COR-L47 (cell line): ENCODE measurements at regions not wholly inside any gene's neighbourhood (a gene's known extent, or its start where the extent isn't known, plus 50 kb on each side); places are given as distances from the start of the nearest gene placed in this dataset.
"Not testable (repeated sequence)": the region's sequence is repeated elsewhere in the genome, so short reads cannot be mapped to it uniquely, and the experiment has no call there.

Source experiments
- DNase-seq: peaks from one replicate; lab custom pipeline; 2025; lab: John Stamatoyannopoulos, UW

DNA sequence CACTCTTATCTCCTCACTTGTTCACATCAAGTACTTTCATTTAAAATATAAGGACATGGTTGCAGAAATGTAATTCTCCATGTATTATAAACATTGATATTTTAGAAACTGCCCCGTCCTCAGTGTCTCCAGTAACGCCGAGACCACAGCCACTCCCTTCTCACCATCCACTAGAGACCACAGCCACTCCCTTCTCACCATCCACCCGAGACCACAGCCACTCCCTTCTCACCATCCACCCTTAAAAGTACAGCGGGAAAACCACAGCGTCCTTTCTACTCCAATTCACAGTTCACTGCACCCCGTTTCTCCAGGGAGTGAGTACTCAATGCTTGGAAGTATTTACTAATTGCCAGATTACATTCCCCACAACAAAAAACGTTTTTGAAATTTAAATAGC is 1452.2 kb upstream of the ACVR2A start:
- DNase-seq: no peak

- DNase-seq: no peak
These were observed 1452.6 kb upstream of the ACVR2A start for GRCh38 chr2:146392186-146392585.

DNA sequence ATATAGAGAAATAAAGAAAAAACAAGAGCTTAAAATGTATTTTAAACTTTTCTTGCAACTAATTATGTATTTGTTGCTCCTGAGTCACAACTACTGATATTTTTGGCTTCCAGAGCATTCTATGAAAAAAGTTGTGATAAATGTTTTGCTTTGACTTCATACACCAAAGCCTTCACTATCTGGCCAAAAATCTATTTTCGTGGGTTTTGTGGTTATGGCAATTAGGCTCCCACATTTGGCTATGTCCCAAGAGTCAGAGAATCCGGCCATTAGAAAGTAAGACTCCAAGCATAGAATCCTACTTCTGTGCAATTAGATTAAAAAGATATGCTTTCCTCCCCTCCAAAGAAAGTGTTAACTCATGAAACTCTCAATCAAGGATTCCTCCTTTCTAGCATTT is 1456.1 kb upstream of the ACVR2A start:
- no peak for DNase-seq

DNA sequence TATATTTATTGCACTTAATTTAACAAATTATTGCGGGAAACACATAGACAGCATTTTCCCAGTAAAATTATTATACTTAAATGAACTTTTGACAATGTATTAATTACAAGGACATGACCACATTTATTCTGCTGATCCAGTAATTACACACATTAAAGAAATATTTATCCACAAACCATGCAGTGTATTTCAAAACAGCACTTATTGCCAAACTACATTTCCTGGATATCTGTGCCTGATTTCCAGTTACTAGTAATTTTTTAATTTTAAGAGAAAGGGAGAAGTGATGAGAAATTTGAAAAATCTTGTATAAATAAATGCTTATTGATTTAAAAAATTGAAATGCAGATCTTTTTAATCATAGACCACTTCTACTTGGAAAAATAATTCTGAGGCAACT is 1458.7 kb upstream of the ACVR2A start:
- DNase-seq: no peak

- no peak for DNase-seq
These were observed 1459.8 kb upstream of the ACVR2A start for GRCh38 chr2:146385031-146385430.

DNA sequence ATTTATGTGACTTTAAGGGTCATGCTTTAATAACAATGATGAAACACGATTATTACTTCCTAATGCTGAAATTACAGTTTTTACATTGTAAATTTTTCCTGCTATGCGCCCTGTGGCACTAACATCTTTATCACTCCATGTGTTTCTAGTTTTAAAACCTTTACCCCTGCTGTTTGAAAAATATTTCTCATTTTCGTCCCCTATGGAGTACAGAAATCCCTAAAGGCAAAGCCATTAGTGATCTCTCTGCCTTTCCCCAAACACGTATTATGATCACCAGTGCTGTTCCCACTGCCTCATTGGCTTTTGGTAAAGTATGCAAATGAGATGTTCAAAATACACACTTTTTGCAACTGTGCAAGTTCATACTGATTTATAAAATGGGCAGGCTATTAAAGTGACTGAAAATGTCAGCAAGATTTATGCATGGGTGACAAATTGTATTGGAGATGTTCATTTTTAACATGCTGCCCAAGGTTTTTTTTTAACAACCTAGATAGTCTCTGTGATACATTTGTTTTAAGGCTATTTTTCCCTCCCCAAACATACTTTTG is 1468.2 kb upstream of the ACVR2A start:
- no peak for DNase-seq

GRCh38 chr2:146374505-146374904 is 1470.3 kb upstream of the ACVR2A start:
- no peak for DNase-seq

DNA sequence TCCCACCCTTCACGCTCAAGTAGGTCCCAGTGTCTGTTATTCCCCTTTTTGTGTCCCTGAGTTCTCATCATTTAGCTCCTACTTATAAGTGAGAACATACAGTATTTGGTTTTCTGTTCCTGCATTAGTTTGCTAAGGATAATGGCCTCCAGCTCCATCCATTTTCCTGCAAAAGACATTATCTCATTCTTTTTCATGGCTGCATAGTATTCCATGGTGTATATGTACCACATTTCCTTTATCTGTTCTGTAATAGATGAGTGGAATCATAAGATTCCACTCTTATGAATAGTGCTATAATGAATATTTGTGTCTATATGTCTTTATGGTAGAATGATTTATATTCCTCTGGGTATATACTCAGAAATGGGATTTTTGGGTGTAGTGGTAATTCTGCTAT is 1473.5 kb upstream of the ACVR2A start:
- DNase-seq: not testable (repeated sequence)

GRCh38 chr2:146370826-146371225 is 1474.0 kb upstream of the ACVR2A start:
- DNase-seq: no peak

DNA sequence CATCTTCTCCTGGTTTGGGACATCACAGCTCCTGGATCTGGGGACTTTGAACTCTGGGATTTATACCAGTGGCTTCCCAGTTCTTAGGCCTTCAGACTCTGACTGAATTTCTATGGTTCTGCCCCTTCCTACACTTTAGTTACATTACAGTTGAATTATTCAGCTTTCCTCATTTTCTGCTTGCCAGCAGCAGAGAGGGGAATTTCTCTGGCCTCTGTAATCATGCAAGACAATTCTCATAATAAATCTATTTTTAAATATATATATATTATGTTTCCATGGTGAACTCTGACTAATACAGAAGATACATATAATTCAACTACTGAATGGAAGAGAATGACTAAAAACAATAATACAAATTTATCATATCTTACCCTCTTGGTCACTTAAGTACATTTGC is 1478.6 kb upstream of the ACVR2A start:
- DNase-seq: no peak

DNA sequence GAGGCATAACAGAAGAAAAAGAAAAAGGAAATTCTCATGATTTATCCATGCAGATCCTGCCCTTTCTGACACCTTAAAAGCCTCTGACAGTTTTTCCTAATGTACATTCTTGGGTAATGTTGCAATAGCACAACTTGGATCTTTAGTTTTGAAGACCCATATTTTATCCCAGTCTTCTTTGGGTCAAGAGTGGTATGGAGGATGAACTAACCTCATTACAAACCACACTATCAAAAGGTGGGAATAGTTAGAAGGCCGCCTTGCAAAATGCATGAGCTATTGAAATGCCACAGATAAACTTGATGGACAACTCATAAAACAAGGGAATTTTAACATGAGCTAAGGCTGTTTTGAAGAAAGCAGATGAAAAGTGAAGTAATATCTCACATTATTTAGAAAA is 1479.8 kb upstream of the ACVR2A start:
- no peak for DNase-seq

- no peak for DNase-seq
These were observed 1481.1 kb upstream of the ACVR2A start for GRCh38 chr2:146363731-146364130.

GRCh38 chr2:146351689-146352088 is 1493.1 kb upstream of the ACVR2A start:
- DNase-seq: no peak

DNA sequence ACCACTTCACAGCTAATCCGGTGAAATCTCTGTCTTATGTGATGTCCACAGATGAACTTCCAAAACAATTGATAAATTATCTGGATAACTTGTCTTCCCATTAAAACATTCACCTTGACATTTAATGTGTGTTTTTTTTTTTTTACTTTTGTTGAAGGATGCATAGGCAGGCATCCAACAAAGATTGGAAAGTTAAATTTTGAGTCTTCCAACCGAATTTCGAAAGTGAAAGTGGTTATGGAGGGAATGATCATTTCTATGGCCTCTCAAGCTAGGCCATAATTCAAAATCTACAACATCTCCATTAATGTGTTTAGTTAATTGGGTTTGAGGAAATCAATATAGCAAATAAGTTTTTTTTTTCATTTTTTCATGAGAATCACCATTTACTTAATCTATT is 1495.5 kb upstream of the ACVR2A start:
- DNase-seq: no peak

- no peak for DNase-seq
These were observed 1519.9 kb upstream of the ACVR2A start for GRCh38 chr2:146324951-146325350.

- DNase-seq: no peak
These were observed 1521.3 kb upstream of the ACVR2A start for GRCh38 chr2:146323564-146323963.

DNA sequence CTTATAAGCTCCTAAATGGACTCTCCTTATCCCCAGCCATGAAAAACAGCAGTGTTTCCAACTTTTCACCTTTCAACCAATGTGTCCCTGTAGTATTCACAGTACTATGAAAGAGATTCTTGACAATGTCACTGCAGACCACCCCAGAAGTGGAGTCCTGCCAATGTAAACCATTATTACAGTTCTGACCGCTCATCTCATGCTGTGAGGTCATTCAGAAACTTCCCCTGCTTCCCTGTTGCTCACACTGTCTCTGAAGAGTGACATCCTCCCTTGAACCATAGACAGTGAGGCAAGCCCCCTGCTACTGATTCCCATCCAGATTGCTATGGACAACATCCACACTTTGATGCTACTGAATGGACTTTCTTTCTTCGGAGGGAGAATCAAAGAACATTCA is 1523.7 kb upstream of the ACVR2A start:
- no peak for DNase-seq

DNA sequence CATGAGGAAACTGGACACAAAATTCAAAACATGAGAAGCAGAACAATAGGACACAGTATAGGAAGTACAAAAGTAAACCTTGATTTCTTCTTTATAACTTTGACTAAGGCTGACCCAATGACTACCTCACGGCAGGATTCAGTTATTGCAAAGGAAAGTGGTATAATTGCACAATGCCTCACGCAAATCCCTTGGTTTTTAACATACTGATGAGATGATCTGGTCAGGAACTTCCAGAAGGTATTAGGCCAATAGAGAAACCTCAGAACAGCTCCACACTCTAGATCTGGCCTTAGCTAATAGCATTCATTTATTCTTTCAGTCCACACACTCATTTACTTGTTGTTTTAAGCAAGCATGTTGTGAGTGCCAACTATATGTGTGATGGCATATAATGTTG is 1526.9 kb upstream of the ACVR2A start:
- DNase-seq: no peak

- DNase-seq: no peak
These were observed 1531.9 kb upstream of the ACVR2A start for GRCh38 chr2:146312899-146313298.

GRCh38 chr2:146305164-146305563 is 1539.7 kb upstream of the ACVR2A start:
- DNase-seq: no peak

- no peak for DNase-seq
These were observed 1543.5 kb upstream of the ACVR2A start for GRCh38 chr2:146301287-146301686.

GRCh38 chr2:146295080-146295670 is 1549.7 kb upstream of the ACVR2A start:
- DNase-seq: no peak

GRCh38 chr2:146287281-146287680 is 1557.5 kb upstream of the ACVR2A start:
- no peak for DNase-seq

- DNase-seq: no peak
These were observed 1565.9 kb upstream of the ACVR2A start for GRCh38 chr2:146278881-146279280.
